HG02884 (cell line): ENCODE measurements at regions not wholly inside any gene's neighbourhood (a gene's known extent, or its start where the extent isn't known, plus 50 kb on each side); places are given as distances from the start of the nearest gene placed in this dataset.
A peak's percentile ranks its signal among the peaks of the same experiment; 100 is the strongest.
"Not testable (repeated sequence)": the region's sequence is repeated elsewhere in the genome, so short reads cannot be mapped to it uniquely, and the experiment has no call there.

Experiments used
- ATAC-seq: cut with Tn5 transposase; IDR thresholded peaks from one replicate; pipeline ENCODE4 v1.9.1; 2021; ENCODE audit warnings: mild to moderate bottlenecking, moderate library complexity; ENCODE audit not compliant: unreplicated experiment

DNA sequence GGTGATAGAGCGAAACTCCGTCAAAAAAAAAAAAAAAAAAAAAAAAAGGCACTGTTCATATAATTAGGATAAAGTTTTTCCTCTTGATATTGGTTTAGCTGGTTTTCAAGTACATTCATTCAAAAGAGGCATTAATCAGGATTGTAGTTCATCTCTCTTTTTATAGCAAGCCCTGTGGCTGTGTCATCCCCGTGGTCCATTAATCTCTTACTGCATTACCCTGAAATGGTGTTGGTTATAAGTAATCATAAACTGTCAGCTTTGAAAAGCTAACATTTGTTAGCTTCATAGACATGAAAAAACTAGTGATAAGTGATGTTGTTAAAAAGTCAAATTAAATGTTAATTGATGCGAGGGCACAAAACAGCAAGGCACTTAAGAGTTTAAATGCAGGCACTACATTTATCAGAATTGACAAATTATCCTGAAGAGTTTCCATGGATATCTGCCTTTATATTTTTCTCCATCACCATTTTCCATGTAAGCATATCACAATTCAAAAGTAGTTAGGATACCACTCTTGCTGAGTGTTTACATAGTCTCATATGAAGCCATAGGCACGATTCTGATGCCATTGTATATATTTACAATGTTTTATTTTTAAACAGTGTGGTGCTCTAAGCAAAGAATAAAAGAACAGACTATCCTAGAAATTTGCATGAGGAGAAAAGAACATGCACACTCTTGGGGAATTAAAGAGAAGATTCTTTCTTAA is 193.1 kb downstream of the OTOL1 start:
- no peak for ATAC-seq

DNA sequence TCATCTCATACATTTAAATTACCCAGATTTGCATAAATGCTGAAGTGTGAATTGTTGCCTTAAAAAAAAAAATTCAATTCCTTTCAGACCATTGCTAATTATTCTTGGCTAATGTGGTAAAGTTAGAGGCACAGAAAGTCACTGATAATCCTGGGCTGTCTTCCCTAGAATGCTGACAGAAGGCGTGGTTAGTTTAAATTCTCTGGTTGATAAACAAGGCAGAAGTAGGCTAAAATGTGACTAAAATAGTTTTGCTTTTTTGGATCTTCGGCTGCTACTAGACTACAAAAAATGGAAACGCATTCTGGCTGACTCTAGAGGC is 193.7 kb downstream of the OTOL1 start:
- no peak for ATAC-seq

DNA sequence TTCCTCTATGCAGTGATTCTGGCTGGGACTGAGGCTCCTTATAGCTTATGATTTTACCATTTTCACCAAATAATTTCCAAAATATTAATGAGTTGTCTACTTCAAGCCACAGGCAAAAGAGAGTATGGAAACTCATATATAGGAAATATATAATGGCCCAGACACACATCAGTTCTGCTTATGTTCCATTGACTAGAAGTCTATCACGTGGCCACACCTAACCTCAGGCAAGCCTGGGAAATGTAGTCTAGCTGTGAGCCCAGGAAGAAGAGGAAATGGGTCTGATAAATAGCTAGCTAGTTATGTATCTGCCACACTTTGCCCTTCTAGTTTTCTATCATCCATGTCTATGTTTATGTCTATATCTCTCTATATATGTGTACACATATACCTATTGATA is 195.1 kb downstream of the OTOL1 start:
- no peak for ATAC-seq

DNA sequence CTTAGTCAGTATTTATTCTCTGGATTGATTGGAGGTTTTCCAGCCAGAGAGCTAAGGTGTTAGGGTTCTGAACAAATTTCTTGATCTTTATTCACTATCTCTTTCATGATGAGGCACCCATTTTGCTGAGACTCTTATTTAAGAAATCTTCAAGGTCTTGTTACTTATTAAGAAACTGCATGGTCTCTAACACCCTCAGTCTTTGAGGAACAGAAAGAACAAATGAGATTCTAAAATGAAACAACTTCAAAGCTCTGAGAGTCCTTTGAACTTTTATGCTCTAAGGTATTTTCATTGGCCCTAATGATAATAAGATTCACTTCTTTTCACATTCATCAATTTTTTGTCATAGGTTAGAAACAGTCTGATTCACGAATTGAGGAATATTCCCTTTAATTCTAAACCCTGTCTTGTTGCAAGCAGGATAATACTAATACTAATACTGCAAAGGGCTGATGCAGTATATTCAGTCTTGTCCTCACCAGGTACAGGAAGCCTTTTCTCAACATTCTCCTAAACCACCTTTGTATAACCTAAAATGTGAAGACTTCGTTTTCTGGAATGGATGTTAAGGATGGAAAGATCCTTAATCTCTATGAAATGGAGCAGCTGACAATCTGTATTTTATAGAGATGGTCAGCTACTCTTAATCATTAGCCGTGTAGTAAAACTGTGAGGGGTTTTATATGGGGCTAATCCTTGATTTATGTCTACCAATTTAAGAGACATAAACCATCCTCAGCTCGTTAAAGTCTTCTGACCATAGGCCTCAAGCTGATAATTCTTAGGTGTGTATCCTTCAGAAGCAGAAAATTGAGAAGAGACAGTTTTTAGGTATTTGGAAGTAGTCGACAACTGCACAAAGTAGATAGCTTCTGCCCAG is 198.3 kb downstream of the OTOL1 start:
- no peak for ATAC-seq

DNA sequence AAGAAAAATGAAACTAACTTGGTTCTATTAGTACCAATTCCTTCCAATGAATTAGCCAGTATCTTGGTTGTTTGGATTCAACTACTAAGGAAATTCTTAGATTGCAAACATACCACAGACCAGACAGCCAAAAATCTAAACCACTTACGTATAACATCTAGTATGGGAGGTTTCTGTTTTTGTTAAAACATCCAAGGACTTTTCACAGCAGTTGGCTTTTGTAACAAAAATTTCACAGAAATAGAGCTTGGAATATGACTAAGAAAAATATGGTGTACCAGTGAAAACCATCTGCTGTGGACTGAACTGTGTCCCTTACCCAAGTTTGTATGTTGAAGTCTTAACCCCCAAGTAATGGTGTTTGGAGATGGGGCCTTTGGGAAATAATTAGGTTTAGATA is 199.2 kb downstream of the OTOL1 start:
- ATAC-seq, result no peak

DNA sequence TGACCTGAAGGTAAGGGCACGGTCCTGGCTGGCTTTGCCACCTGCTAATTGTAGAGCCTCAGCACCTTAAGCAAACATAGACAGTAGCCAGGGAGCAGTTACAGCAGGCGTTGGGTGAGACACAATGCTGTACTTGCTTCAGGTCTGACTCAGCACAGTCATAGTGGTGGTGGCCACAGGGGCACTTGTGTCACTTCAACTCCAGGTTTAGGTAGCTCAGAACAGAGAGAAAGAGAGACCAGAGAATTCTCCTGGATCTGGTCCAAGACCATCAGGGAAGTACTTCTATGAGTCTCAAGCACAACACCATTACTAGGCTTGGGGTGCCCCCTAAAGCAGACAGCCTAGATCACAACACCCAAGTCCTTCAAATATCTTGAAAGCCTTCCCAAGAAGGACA is 204.4 kb downstream of the OTOL1 start:
- no peak for ATAC-seq

DNA sequence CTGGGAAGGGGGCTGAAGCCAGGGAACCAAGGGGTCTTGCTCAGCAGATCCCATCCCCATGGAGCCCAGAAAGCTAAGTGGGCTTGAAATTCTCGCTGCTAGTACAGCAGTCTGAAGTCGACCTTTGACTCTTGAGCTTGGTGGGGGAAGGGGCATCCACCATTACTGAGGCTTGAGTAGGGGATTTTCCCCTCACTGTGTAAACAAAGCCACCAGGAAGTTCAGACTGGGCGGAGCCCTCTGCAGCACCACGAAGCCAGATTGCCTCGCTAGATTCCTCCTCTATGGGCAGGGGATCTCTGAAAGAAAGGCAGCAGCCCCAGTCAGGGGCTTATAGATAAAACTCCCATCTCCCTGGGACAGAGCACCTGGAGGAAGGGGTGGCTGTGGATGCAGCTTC is 210.6 kb downstream of the OTOL1 start:
- not testable (repeated sequence) for ATAC-seq

DNA sequence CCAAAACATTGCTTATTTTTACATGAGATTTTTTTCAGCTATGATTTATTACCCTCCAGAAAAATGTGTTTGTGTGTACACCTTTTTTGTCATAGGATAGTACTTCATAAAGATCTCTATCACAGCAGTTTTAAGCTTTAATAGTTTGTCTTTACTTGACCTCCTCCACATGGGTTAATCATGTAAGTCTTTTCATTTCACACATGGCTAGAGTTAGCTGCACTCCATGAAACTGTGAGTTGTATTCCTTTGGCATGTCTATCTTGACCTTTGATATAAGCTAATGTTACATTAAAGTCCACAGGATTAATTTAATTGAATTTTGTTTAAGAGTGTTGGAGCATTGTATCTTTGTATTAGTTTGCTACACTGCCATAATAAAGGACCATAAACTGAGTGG is 217.1 kb downstream of the OTOL1 start:
- no peak for ATAC-seq

DNA sequence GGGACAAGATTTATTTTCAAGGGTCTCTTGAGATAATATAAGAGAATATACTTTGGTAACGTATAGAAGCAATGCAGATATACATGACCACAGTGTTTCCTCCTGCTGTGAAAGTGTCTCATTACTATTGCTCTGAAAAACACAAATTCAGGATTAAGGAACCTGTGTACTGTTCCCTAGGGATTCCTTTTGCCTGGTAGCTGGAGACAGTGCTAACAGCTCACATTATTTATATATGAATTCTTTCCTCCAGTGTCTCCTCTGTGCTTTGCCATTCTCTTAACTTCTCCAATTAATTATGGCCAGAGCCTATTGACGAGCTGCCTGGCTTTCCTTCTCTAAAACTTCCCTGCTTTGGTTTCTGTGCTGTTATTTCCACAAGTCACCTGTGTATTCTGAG is 235.4 kb downstream of the OTOL1 start:
- ATAC-seq, result no peak

DNA sequence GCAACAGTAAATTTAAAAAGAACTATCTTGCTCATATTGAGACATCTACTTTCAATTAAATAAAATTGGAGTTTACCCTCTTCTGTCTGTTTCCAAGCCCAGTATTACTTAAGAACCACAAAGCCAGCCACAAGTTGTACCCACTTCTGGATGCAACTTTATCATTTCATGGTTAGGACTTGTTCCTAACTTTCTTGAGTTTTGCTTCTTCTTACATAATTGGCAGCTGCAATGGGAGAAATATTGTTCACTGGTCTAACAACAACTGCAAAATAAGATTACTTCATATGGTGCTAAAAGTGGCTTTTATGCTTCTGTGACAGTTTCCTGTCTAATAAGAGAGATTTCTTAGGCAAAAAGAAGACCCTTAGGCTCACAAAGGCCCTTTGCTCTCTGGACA is 240.6 kb downstream of the OTOL1 start:
- ATAC-seq, result no peak

DNA sequence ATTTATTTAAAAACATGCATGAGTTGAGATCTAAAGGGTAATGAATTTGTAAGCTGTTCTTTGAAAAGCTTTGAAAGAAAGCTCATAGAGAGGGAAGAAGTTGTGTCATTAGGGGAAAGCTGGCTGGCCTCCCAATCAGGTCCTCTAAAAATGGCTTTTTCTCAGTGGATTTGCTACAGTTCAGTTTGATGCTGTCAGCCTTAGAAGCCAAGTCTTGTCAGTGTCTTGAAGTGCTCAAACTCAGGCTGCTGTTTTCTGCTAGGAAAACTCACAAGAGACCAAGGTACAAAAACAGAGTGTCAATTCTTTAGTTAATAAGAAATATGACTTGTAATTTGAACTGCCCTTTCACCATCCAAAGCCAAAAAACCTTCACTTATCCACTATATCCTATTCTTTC is 243.8 kb downstream of the OTOL1 start:
- no peak for ATAC-seq

DNA sequence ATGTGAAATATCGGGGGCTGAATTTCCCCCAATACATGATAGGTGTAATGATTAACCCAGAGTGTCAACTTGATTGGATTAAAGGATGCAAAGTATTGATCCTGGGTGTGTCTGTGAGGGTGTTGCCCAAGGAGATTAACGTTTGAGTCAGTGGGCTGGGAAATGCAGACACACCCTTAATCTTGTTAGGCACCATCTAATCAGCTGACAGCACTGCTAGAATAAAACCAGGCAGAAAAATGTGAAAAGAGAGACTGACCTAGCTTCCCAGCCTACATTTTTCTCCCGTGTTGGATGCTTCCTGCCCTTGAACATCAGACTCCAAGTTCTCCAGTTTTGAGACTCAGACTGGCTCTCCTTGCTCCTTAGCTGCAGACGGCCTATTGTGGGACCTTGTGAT is 247.8 kb downstream of the OTOL1 start:
- ATAC-seq, result no peak

DNA sequence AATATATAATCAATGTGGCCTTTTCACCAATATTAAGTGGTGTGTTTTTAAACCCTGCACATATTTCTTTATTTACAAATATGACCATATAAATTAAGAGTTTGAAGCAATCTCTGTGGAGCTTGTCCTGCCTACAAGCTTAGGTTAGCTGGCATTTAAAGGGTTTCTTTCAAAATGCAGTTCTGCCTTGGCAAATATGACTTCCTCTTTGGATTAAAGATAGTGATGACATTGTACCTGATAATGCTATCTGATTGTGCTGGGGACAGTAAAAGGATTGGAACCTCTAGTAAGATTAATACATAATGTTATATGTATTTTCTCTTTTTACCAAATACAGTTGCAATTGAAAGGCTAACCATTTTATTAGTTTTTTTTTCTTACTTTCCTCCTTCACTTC is 249.1 kb downstream of the OTOL1 start:
- ATAC-seq, result no peak

DNA sequence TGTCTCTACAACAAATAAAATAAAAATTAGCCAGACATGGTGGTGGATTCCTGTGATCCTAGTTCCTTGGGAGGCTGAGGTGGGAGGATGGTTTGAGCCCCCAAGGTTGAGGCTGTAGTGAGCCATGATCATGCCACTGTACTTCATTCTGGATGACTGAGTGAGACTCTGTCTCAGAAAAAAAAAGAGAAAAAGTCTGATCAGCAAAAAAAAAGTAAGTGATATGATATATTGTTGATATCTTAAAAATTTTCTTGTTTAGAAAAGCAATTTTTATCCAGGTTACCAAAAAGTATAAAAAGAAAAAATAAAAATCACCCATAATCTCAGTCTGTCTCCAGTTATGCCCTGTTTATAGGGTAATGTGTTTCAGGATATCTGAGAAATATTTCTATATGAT is 251.4 kb downstream of the OTOL1 start:
- ATAC-seq, result no peak

DNA sequence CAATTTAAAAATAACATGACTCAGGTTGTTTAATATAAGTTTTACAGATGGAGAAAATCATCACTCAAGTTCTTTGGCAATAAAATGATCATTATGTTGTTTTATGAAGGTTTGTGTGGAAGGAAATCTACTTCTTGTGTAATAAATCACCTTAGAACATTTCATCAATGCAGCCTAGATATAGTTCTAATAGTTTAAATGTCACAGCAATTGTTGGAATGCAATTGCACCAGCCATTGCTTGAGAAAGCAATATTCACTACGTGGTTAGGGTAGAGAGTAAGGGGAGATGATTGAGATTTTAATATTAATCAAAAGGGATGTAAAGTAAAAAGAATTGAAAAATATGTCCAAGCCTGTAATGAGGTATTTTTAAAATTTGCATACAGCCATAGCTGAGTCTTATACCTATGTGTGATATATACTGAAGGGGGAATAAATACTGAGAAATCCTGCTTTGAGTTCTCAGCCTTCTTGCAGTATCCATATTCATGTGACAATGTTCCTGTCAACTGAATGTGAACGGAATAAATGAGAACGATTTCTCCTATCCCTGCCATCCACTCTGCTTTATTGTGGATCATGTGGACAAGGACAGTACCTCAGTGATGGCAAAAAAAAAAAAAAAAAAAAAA is 257.9 kb downstream of the OTOL1 start:
- no peak for ATAC-seq

DNA sequence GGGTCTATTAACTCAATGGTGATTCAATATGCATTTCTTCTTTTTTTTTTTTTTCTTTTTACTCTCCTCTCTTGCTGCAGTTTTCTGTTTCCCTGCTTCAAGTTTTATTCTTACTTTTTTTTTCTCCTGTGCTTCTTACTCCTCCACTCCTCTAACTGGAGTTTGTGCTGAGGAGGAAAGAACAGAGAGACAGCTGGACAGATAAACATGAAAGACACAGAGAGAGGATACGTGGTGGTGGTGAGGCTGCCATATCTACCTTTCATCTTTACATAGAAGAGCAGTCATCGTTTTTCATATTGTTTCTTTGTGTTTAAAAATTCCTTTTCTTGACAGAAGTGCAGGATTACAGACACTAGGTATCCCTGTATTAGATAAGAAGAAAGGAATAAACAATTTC is 262.8 kb downstream of the OTOL1 start:
- ATAC-seq, result no peak

DNA sequence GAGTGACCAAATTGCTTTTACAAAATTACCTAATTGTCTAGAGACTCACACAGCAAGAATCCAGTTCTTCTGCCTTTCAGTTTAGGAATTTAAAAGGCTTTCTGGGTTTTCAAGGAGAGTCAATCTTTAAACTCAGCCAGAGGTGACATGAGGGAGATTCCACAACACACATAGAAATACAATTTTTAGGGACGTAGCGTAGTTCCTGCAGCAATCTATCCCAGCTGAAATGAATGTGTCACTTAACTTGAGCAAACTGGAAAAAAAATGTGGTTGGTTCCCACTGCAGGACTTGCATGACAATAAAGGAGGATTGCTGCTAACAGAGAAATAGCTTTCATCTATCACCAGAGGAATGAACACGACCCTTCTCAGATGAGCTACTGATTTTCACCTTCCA is 269.7 kb downstream of the OTOL1 start:
- no peak for ATAC-seq

DNA sequence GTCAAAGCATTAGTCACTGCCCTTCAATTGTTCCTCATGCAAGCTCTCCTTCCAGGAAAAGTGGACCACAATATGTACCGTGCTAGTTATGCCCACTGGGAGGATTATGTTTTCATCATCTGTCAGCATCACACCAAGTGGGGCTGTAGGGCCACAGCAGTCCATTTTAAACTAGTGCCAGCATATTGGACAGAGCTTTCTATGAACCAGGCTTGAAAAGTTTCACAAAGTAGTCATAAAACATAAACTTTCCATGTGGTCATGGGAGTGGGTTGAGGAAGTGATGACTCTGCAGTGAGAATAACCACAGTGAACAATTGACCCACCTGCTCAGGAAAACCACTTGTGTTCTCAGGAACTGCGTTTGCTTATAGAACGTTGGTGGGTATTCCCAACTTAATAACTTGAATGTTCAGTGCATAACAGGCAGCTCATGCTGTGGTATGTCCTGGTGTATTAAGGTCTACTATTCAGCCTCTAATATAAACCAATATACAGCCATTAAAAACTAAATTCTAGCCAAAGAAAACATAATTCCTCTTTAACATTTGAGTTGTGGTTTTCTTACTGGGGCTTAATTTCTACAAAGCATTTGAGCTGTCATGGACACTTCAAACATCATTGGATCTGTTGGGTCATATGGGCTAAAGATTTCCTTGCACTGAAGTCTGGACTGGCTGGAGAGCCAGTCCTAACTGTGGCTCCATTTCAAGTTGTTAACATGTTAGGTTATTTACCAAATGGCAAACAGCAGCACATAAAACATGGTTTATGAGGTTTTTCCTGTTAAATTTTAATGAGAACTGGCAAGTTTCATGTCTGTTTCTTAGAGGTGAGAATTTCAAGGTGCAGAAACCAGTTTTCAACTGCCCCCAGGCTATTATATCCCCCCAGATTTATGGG is 274.1 kb downstream of the OTOL1 start:
- ATAC-seq, result peak; percentile 61

DNA sequence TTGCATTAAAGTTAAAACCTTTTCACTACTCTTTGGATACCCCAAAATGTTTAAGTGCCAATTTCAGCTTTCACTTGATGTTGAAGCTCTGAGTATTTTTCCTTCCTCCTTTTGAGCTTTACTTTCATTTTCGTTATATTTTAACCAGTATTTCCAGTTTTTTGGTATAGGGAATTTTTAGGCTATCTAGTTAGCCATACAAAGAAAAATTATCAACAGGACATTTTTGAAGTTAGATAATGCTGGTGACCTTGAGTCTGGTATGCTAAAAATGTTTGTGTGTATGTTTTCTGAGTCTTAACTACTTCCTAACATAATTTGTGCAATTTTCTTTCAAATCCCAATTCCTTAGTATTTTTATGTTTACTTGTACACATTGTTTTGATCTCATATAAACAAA is 284.8 kb downstream of the OTOL1 start:
- ATAC-seq, result no peak

DNA sequence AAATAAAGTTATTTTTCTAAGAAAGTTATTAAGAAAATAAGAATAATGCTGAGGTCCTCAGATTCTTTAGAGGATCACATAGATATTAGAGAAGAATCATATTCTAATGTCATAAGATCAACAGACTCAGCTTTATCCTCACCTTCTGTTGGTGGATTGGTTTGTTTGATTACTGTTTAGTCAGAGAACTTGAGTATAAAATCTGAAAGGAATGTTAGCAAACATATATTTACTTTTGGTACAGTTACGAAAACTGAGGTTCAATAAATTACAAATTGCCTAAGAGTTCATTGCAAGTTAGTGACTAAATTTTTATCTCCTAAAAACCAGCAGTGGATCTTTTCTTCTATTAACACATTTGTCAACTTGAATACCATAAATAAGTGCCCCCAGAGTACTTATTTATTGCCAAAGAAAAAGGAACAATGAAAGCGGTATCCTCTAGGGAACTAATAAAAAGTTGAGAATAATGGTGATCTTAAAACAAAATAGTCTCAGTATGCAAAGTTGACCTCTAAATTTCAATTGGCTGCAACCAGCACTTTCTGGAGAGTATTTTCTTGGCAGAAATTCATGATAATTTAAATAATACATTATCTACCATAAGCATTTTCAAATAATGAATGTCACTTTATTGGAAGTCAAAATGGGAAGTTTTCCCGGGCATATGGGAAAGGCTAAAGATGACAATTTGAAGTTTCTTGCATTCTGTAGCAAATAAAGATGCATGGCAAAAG is 296.8 kb downstream of the OTOL1 start:
- ATAC-seq, result no peak
